IMR-90 (cell line): ENCODE measurements at regions not wholly inside any gene's neighbourhood (a gene's known extent, or its start where the extent isn't known, plus 50 kb on each side); places are given as distances from the start of the nearest gene placed in this dataset.
A peak's percentile ranks its signal among the peaks of the same experiment; 100 is the strongest.

ENCODE experiments used
- ATAC-seq: fragments of 200-7000 bp; cut with Tn5 transposase; 2 replicates; pipeline ENCODE4 v1.9.1; 2020; ENCODE audit warnings: low read depth, mild to moderate bottlenecking, moderate library complexity
- BruUV-seq: library from RNA; stranded (reverse); fragments of 400-500 nt; replicated peaks from 2 replicates; lab custom pipeline; 2021; lab: Mats Ljungman, UMichigan
- CTCF ChIA-PET: fragments of 300-600 bp; formaldehyde crosslinking; extraction: SDS; loops from one replicate; lab custom pipeline; 2021; ENCODE audit warnings: antibody characterized with exemption; lab: Yijun Ruan, JAX
- POLR2A ChIA-PET: fragments of 300-600 bp; sonication (Branson Sonifier 250); formaldehyde crosslinking; loops from one replicate; lab custom pipeline; 2022; ENCODE audit warnings: antibody characterized with exemption; ENCODE audit not compliant: unreplicated experiment; lab: Charles Lee
- DNase-seq: peaks from one replicate; pipeline ENCODE4 v3.0.0; 2013
- H2AFZ ChIP-seq: replicated peaks from 2 replicates; pipeline ENCODE3; 2013; ENCODE audit warnings: low read length, mild to moderate bottlenecking; ENCODE audit not compliant: poor library complexity
- H2AK5ac ChIP-seq: 2 replicates; pipeline ENCODE4 v1.6.1; 2013; ENCODE audit warnings: low read depth, low read length, inconsistent platforms
- H2AK9ac ChIP-seq: replicated peaks from 2 replicates; pipeline ENCODE3; 2013; ENCODE audit warnings: mild to moderate bottlenecking, low read depth, low read length, moderate library complexity; ENCODE audit not compliant: poor library complexity
- H2BK120ac ChIP-seq: 2 replicates; pipeline ENCODE4 v1.6.1; 2013; ENCODE audit warnings: low read depth, low read length, inconsistent platforms
- H2BK15ac ChIP-seq: 3 replicates; pipeline ENCODE4 v1.6.1; 2013; ENCODE audit warnings: low read depth, low read length, inconsistent platforms
- H2BK20ac ChIP-seq: 2 replicates; pipeline ENCODE4 v1.6.1; 2013; ENCODE audit warnings: low read depth, mild to moderate bottlenecking, inconsistent platforms, low read length, moderate library complexity
- H2BK5ac ChIP-seq: 2 replicates; pipeline ENCODE4 v1.6.1; 2013; ENCODE audit warnings: mild to moderate bottlenecking, low read depth, low read length, inconsistent platforms; ENCODE audit not compliant: poor library complexity, severe bottlenecking
- H3K14ac ChIP-seq: replicated peaks from 2 replicates; pipeline ENCODE4 v1.6.1; 2013; ENCODE audit warnings: low read depth, low read length, inconsistent platforms
- H3K18ac ChIP-seq: 2 replicates; pipeline ENCODE4 v1.6.1; 2013; ENCODE audit warnings: low read depth, low read length, control low read depth
- H3K23ac ChIP-seq: 2 replicates; pipeline ENCODE4 v1.6.1; 2013; ENCODE audit warnings: low read depth, low read length, inconsistent platforms
- H3K27ac ChIP-seq: 2 replicates; pipeline ENCODE4 v1.5.1; 2013; ENCODE audit warnings: mild to moderate bottlenecking, control low read depth, low read length; ENCODE audit not compliant: insufficient read depth
- H3K27me3 ChIP-seq: 2 replicates; pipeline ENCODE4 v1.6.1; 2013; ENCODE audit warnings: low read length; ENCODE audit not compliant: control insufficient read depth, insufficient read depth
- H3K36me3 ChIP-seq: 2 replicates; pipeline ENCODE4 v1.6.1; 2013; ENCODE audit warnings: low read length, mixed read lengths; ENCODE audit not compliant: control insufficient read depth, insufficient read depth
- H3K4ac ChIP-seq: 2 replicates; pipeline ENCODE4 v1.6.1; 2013; ENCODE audit warnings: low read depth, low read length, inconsistent platforms
- H3K4me1 ChIP-seq: 2 replicates; pipeline ENCODE4 v1.6.1; 2013; ENCODE audit warnings: low read length, mixed read lengths; ENCODE audit not compliant: control insufficient read depth, insufficient read depth
- H3K4me2 ChIP-seq: 2 replicates; pipeline ENCODE4 v1.6.1; 2013; ENCODE audit warnings: low read depth, mild to moderate bottlenecking, control low read depth, low read length, moderate library complexity
- H3K4me3 ChIP-seq: 2 replicates; pipeline ENCODE4 v1.5.1; 2013; ENCODE audit warnings: low read depth, mild to moderate bottlenecking, control low read depth, low read length, moderate library complexity; ENCODE audit not compliant: insufficient read depth
- H3K56ac ChIP-seq: 2 replicates; pipeline ENCODE4 v1.6.1; 2013; ENCODE audit warnings: low read length, inconsistent platforms; ENCODE audit not compliant: insufficient read depth; ENCODE audit errors: extremely low read depth
- H3K79me1 ChIP-seq, 2 experiments: 2 replicates each; pipeline ENCODE4 v1.6.1; 2013; ENCODE audit warnings: low read length in 2 of 2, inconsistent platforms in 1 of 2, low read depth in 1 of 2
- H3K9ac ChIP-seq: 2 replicates; pipeline ENCODE4 v1.6.1; 2013; ENCODE audit warnings: low read depth, low read length, control low read depth
- H3K9me1 ChIP-seq: 2 replicates; pipeline ENCODE4 v1.6.1; 2013; ENCODE audit warnings: low read length, inconsistent platforms; ENCODE audit not compliant: insufficient read depth
- H3K9me3 ChIP-seq: 2 replicates; pipeline ENCODE4 v1.6.1; 2013; ENCODE audit warnings: low read length; ENCODE audit not compliant: control insufficient read depth, insufficient read depth
- H4K20me1 ChIP-seq: 2 replicates; pipeline ENCODE4 v1.6.1; 2013; ENCODE audit warnings: low read length, inconsistent platforms; ENCODE audit not compliant: insufficient read depth
- H4K5ac ChIP-seq: 2 replicates; pipeline ENCODE4 v1.6.1; 2013; ENCODE audit warnings: mild to moderate bottlenecking, low read depth, low read length, control low read depth
- H4K8ac ChIP-seq, 2 experiments: 2 replicates each; pipeline ENCODE4 v1.6.1; 2013; ENCODE audit warnings: low read depth in 2 of 2, low read length in 2 of 2, control low read depth in 1 of 2, inconsistent platforms in 1 of 2
- H4K91ac ChIP-seq: 2 replicates; pipeline ENCODE4 v1.6.1; 2013; ENCODE audit warnings: low read depth, low read length, inconsistent platforms; ENCODE audit not compliant: insufficient read depth
- BHLHE40 ChIP-seq: fragments of 150-350 bp; IDR thresholded peaks from 2 replicates; pipeline ENCODE4 v1.6.1; 2016; ENCODE audit warnings: mild to moderate bottlenecking, low read depth, low read length
- CEBPB ChIP-seq: IDR thresholded peaks from 2 replicates; pipeline ENCODE4 v1.6.1; 2012; ENCODE audit warnings: low read depth, low read length, improper control_type of control experiment
- CHD1 ChIP-seq: IDR thresholded peaks from 2 replicates; pipeline ENCODE4 v1.6.1; 2012; ENCODE audit warnings: low read depth, low read length, improper control_type of control experiment
- FOS ChIP-seq: fragments of 150-350 bp; IDR thresholded peaks from 2 replicates; pipeline ENCODE4 v1.6.1; 2016; ENCODE audit warnings: low read depth, low read length
- MAFK ChIP-seq: IDR thresholded peaks from 2 replicates; pipeline ENCODE4 v1.6.1; 2012; ENCODE audit warnings: low read depth, low read length, improper control_type of control experiment
- MAZ ChIP-seq: IDR thresholded peaks from 2 replicates; pipeline ENCODE4 v1.6.1; 2012; ENCODE audit warnings: low read depth, mild to moderate bottlenecking, low read length, improper control_type of control experiment, moderate library complexity, borderline replicate concordance
- MXI1 ChIP-seq: IDR thresholded peaks from 2 replicates; pipeline ENCODE4 v1.6.1; 2012; ENCODE audit warnings: low read depth, mild to moderate bottlenecking, low read length, moderate library complexity, borderline replicate concordance
- NFE2L2 ChIP-seq: fragments of 150-350 bp; IDR thresholded peaks from 2 replicates; pipeline ENCODE4 v1.6.1; 2016; ENCODE audit warnings: low read depth, mild to moderate bottlenecking, low read length
- POLR2A ChIP-seq: IDR thresholded peaks from 2 replicates; pipeline ENCODE4 v1.6.1; 2012; ENCODE audit warnings: mild to moderate bottlenecking, low read depth, low read length
- RAD21 ChIP-seq: IDR thresholded peaks from 2 replicates; pipeline ENCODE4 v1.6.1; 2012; ENCODE audit warnings: low read length, improper control_type of control experiment
- RCOR1 ChIP-seq: IDR thresholded peaks from 2 replicates; pipeline ENCODE4 v1.6.1; 2012; ENCODE audit warnings: mild to moderate bottlenecking, low read length, improper control_type of control experiment; ENCODE audit not compliant: insufficient replicate concordance
- RFX5 ChIP-seq: IDR thresholded peaks from 2 replicates; pipeline ENCODE4 v1.8.0; 2012; ENCODE audit warnings: low read depth, mild to moderate bottlenecking, low read length, moderate library complexity
- SMC3 ChIP-seq: fragments of 150-350 bp; IDR thresholded peaks from 2 replicates; pipeline ENCODE4 v1.6.1; 2016; ENCODE audit warnings: low read depth, mild to moderate bottlenecking, antibody characterized with exemption, low read length, moderate library complexity
- WGBS, 2 experiments: methylation state at CpG; one replicate each; pipeline versions ENCODE4 v1.1.5 to v1.1.7; 2013; ENCODE audit warnings: missing lambda C conversion rate in 2 of 2; ENCODE audit not compliant: insufficient read length in 1 of 2; ENCODE audit errors: extremely low coverage in 2 of 2; 5-methylcytosine and 5-hydroxymethylcytosine counted together
- dilution Hi-C: fragments of 300-500 bp; cut with HindIII; formaldehyde crosslinking; loops from one replicate; pipeline ENCODE4 v1.14.3; 2018; ENCODE audit warnings: low sequenced_read_pairs; ENCODE audit not compliant: unreplicated experiment
- in situ Hi-C: fragments of 300-500 bp; cut with MboI; formaldehyde crosslinking; loops from 3 replicates; pipeline ENCODE4 v1.14.3; 2019; ENCODE audit warnings: low sequenced_read_pairs, inconsistent platforms, mixed read lengths
- intact Hi-C: fragments of 100-400 bp; cut with micrococcal nuclease; formaldehyde crosslinking; loops from 2 replicates; pipeline ENCODE4 v1.10.0; 2022
- TF ChIP-seq, protein P1 (sequence below): fragments of 150-350 bp; IDR thresholded peaks from 2 replicates; pipeline ENCODE4 v1.6.1; 2016; ENCODE audit warnings: low read depth, mild to moderate bottlenecking, low read length, moderate library complexity, borderline replicate concordance
- TF ChIP-seq, protein P2 (sequence below): conservative IDR thresholded peaks from 2 replicates; pipeline ENCODE4 v1.5.1; 2012; ENCODE audit warnings: mild to moderate bottlenecking, low read depth, low read length, improper control_type of control experiment
- TF ChIP-seq, protein P3 (sequence below): fragments of 150-350 bp; IDR thresholded peaks from 2 replicates; pipeline ENCODE4 v1.6.1; 2017; ENCODE audit warnings: mild to moderate bottlenecking, antibody characterized with exemption, low read length, low read depth

DNA sequence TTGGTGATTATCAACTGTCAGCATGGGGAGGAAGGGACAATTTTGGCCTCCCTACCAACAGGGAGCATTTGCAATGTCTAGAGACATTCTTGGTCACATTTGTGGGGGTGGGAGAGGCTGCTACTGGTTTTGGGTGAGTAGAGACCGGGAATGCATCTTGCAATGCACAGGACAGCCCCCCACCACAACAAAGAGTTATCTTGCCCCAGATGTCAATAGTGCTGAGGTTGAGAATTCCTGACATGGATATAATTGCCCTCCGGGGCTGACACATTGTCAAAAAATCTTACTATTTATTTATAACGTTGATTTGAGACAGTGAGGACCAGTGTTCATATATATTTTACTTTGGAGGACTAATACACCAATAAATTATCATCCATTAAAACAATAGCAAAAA is 316.1 kb downstream of the PSAT1 start:
- H2BK15ac ChIP-seq, result peak overlapping the region; percentile 44; the same call in 1 of the 3 replicates
- intact Hi-C loops (no loop called here), dilution Hi-C loops (no loop called here), in situ Hi-C loops (no loop called here)
- H3K14ac ChIP-seq, result peak overlapping the region; percentile 80
- H2AK5ac ChIP-seq, result peak overlapping the region; percentile 76; the same call in 1 of the 2 replicates
- H4K8ac ChIP-seq, result peak overlapping the region; percentile 10 to 67
- ChIA-PET POLR2A (no interaction called here), CTCF (no interaction called here)
- no peak overlapping the region for H3K27ac ChIP-seq
- WGBS, 2 experiments, result no CpG with 5 or more reads among the region's 3 CpGs
- H3K4me3 ChIP-seq, result no peak overlapping the region
- no peak for DNase-seq
- H3K9me3 ChIP-seq, result no peaks in the 10 kb centered on the region
- H3K23ac ChIP-seq, result peak overlapping the region; percentile 52; the same call in 1 of the 2 replicates
- H3K36me3 ChIP-seq, result no peaks in the 10 kb centered on the region
- no peak overlapping the region for H3K56ac ChIP-seq
- no peaks in the 10 kb centered on the region for H3K79me1 ChIP-seq
- no peak for ATAC-seq
- BruUV-seq, result no TSS peak
- peak overlapping the region; percentile 86 for H2BK20ac ChIP-seq
- H2AFZ ChIP-seq, result no peak overlapping the region
- no peaks in the 10 kb centered on the region for H3K27me3 ChIP-seq
- peaks cover 5% of the 10 kb centered on the region; the same call in 1 of the 2 replicates for H3K4me1 ChIP-seq
- H3K9ac ChIP-seq, result no peak overlapping the region
- H3K18ac ChIP-seq, result peak overlapping the region; percentile 63; the same call in 1 of the 2 replicates
- H4K91ac ChIP-seq, result no peak overlapping the region
- H2BK120ac ChIP-seq, result peak overlapping the region; percentile 77; the same call in 1 of the 2 replicates
- peak overlapping the region; percentile 54; the same call in 1 of the 2 replicates for H3K4ac ChIP-seq
- H4K20me1 ChIP-seq, result no peaks in the 10 kb centered on the region
- no peaks in the 10 kb centered on the region; the same call in 1 of the 2 replicates for H3K9me1 ChIP-seq
- peak overlapping the region; percentile 4 for H2BK5ac ChIP-seq
- TF ChIP-seq BHLHE40, result no peak
- TF ChIP-seq RFX5, result no peak
- TF ChIP-seq, protein P1, sequence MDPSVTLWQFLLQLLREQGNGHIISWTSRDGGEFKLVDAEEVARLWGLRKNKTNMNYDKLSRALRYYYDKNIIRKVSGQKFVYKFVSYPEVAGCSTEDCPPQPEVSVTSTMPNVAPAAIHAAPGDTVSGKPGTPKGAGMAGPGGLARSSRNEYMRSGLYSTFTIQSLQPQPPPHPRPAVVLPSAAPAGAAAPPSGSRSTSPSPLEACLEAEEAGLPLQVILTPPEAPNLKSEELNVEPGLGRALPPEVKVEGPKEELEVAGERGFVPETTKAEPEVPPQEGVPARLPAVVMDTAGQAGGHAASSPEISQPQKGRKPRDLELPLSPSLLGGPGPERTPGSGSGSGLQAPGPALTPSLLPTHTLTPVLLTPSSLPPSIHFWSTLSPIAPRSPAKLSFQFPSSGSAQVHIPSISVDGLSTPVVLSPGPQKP, result no peak
- TF ChIP-seq, protein P2, sequence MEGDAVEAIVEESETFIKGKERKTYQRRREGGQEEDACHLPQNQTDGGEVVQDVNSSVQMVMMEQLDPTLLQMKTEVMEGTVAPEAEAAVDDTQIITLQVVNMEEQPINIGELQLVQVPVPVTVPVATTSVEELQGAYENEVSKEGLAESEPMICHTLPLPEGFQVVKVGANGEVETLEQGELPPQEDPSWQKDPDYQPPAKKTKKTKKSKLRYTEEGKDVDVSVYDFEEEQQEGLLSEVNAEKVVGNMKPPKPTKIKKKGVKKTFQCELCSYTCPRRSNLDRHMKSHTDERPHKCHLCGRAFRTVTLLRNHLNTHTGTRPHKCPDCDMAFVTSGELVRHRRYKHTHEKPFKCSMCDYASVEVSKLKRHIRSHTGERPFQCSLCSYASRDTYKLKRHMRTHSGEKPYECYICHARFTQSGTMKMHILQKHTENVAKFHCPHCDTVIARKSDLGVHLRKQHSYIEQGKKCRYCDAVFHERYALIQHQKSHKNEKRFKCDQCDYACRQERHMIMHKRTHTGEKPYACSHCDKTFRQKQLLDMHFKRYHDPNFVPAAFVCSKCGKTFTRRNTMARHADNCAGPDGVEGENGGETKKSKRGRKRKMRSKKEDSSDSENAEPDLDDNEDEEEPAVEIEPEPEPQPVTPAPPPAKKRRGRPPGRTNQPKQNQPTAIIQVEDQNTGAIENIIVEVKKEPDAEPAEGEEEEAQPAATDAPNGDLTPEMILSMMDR, result no peak
- TF ChIP-seq CHD1, result no peak
- TF ChIP-seq, protein P3, sequence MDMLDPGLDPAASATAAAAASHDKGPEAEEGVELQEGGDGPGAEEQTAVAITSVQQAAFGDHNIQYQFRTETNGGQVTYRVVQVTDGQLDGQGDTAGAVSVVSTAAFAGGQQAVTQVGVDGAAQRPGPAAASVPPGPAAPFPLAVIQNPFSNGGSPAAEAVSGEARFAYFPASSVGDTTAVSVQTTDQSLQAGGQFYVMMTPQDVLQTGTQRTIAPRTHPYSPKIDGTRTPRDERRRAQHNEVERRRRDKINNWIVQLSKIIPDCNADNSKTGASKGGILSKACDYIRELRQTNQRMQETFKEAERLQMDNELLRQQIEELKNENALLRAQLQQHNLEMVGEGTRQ, result no peak
- TF ChIP-seq POLR2A, result no peak
- TF ChIP-seq RAD21, result no peak
- no peak for TF ChIP-seq CEBPB
- no peak for TF ChIP-seq FOS
- no peak for TF ChIP-seq MAFK
- TF ChIP-seq NFE2L2, result no peak
- TF ChIP-seq MXI1, result no peak
- TF ChIP-seq RCOR1, result no peak
- no peak for TF ChIP-seq MAZ
- TF ChIP-seq SMC3, result no peak
- no peak overlapping the region for H3K4me2 ChIP-seq
- H2AK9ac ChIP-seq, result no peak overlapping the region
- H4K5ac ChIP-seq, result no peak overlapping the region
